Esophagus squamous epithelium (tissue), 4 donors: ENCODE measurements at regions not wholly inside any gene's neighbourhood (a gene's known extent, or its start where the extent isn't known, plus 50 kb on each side); places are given as distances from the start of the nearest gene placed in this dataset.
"Not testable (repeated sequence)": the region's sequence is repeated elsewhere in the genome, so short reads cannot be mapped to it uniquely, and the experiment has no call there.

Experiments
- POLR2A ChIP-seq, 4 donors: fragments of 450-650 bp; IDR thresholded peaks; one replicate each; pipeline ENCODE4 v1.6.1; 2017; ENCODE audit warnings: antibody characterized with exemption in 4 of 4, mild to moderate bottlenecking in 4 of 4, moderate library complexity in 3 of 4
- TF ChIP-seq, protein P1 (sequence below), 6 experiments: fragments of 450-650 bp in 4 of 6; fragments of 200-600 bp in 2 of 6; sonication (generic) in 2 of 6; IDR thresholded peaks; one replicate each; pipeline ENCODE4 v1.5.1; 2016 to 2019; ENCODE audit warnings: antibody characterized with exemption in 6 of 6, mild to moderate bottlenecking in 4 of 6, moderate library complexity in 4 of 6

DNA sequence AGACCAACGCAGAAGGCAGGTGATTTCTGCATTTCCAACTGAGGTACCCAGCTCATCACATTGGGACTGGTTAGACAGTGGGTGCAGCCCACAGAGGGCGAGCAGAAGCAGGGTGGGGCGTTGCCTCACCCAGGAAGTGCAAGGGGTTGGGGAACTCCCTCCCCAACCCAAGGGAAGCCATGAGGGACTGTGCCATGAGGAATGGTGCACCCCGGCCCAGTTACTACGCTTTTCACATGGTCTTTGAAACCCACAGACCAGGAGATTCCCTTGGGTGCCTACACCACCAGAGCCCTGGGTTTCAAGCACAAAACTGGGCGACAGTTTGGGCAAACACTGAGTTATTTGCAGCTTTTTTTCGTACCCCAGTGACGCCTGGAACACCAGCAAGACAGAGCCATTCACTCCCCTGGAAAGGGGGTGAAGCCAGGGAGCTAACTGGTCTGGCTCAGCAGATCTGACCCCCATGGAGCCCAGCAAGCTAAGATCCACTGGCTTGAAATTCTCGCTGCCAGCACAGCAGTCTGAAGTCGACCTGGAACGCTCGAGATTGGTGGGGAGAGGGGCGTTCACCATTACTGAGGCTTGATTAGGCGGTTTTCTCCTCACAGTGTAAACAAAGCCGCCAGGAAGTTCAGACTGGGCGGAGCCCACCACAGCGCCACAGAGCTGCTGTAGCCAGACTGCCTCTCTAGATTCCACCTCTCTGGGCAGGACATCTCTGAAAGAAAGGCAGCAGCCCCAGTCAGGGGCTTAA is 188.7 kb downstream of the HACE1 start:
- TF ChIP-seq, protein P1, sequence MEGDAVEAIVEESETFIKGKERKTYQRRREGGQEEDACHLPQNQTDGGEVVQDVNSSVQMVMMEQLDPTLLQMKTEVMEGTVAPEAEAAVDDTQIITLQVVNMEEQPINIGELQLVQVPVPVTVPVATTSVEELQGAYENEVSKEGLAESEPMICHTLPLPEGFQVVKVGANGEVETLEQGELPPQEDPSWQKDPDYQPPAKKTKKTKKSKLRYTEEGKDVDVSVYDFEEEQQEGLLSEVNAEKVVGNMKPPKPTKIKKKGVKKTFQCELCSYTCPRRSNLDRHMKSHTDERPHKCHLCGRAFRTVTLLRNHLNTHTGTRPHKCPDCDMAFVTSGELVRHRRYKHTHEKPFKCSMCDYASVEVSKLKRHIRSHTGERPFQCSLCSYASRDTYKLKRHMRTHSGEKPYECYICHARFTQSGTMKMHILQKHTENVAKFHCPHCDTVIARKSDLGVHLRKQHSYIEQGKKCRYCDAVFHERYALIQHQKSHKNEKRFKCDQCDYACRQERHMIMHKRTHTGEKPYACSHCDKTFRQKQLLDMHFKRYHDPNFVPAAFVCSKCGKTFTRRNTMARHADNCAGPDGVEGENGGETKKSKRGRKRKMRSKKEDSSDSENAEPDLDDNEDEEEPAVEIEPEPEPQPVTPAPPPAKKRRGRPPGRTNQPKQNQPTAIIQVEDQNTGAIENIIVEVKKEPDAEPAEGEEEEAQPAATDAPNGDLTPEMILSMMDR (IDR thresholded peaks at IDR 0.05): not testable (repeated sequence)
- TF ChIP-seq POLR2A (IDR thresholded peaks at IDR 0.05): not testable (repeated sequence)
